HL-60 (cell line): ENCODE measurements at regions not wholly inside any gene's neighbourhood (a gene's known extent, or its start where the extent isn't known, plus 50 kb on each side); places are given as distances from the start of the nearest gene placed in this dataset.
"Not testable (repeated sequence)": the region's sequence is repeated elsewhere in the genome, so short reads cannot be mapped to it uniquely, and the experiment has no call there.

ENCODE experiments used
- DNase-seq, 2 experiments: peaks; one replicate each; pipeline ENCODE4 v3.0.0-alpha.2; 2010 to 2020; ENCODE audit warnings: low read depth in 1 of 2, low spot score in 1 of 2
- H3K27ac ChIP-seq: fragments of 250-450 bp; sonication (Bioruptor Pico); replicated peaks from 2 replicates; pipeline ENCODE4 v1.5.1; 2020; ENCODE audit warnings: mild to moderate bottlenecking, moderate library complexity
- H3K27me3 ChIP-seq: fragments of 250-450 bp; sonication (Bioruptor Pico); 2 replicates; pipeline ENCODE4 v1.5.1; 2021; ENCODE audit warnings: mild to moderate bottlenecking, moderate library complexity; ENCODE audit not compliant: insufficient read depth, poor library complexity, severe bottlenecking
- H3K4me3 ChIP-seq: replicated peaks from 2 replicates; pipeline ENCODE4 v1.5.1; 2011; ENCODE audit warnings: mild to moderate bottlenecking, control low read depth, low read length; ENCODE audit not compliant: insufficient read depth
- GABPA ChIP-seq: IDR thresholded peaks from 2 replicates; pipeline ENCODE4 v1.6.1; 2012; ENCODE audit warnings: low read depth
- POLR2AphosphoS5 ChIP-seq: IDR thresholded peaks from 2 replicates; pipeline ENCODE4 v1.6.1; 2012; ENCODE audit warnings: low read depth
- SPI1 ChIP-seq: IDR thresholded peaks from 2 replicates; pipeline ENCODE4 v1.6.1; 2012; ENCODE audit warnings: low read depth, mild to moderate bottlenecking, borderline replicate concordance
- TF ChIP-seq, protein P1 (sequence below): IDR thresholded peaks from one replicate; pipeline ENCODE4 v1.5.1; 2011; ENCODE audit warnings: low read length, control low read depth, inconsistent platforms; ENCODE audit not compliant: insufficient read depth
- TF ChIP-seq, protein P2 (sequence below): IDR thresholded peaks from 2 replicates; pipeline ENCODE4 v1.6.1; 2012; ENCODE audit warnings: low read depth; ENCODE audit not compliant: insufficient replicate concordance

DNA sequence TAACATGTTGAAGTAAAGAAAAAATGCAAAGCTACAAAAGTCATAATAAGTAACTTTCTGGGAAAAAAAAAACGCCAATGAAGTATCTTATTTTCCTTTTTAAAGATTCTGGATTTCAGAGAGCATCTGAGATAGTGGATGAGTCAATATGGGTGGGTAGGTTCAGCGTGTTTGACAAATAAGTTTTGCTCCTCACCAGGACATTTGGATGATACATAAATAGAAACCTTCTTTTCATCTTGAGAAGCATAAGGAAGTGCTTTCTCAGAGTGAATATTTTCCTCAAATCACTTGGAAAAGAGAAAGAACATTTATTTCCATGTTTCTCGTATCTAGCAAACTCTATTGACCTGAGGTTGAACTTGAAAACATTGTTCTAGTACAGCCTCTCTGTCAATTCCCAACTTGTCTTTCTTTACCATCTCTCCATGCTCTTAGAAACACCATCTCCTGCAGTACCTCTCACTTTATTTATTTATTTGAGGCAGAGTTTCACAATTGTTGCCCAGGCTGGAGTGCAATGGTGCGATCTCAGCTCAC is 463.2 kb downstream of the KLF5 start:
- Histone ChIP-seq H3K27me3 (peaks cover 2% of the 10 kb centered on the region), H3K4me3 (no peak overlapping the region), H3K27ac (no peak overlapping the region)
- no peak for DNase-seq
- no peak for TF ChIP-seq GABPA
- no peak for TF ChIP-seq SPI1
- TF ChIP-seq, protein P1, sequence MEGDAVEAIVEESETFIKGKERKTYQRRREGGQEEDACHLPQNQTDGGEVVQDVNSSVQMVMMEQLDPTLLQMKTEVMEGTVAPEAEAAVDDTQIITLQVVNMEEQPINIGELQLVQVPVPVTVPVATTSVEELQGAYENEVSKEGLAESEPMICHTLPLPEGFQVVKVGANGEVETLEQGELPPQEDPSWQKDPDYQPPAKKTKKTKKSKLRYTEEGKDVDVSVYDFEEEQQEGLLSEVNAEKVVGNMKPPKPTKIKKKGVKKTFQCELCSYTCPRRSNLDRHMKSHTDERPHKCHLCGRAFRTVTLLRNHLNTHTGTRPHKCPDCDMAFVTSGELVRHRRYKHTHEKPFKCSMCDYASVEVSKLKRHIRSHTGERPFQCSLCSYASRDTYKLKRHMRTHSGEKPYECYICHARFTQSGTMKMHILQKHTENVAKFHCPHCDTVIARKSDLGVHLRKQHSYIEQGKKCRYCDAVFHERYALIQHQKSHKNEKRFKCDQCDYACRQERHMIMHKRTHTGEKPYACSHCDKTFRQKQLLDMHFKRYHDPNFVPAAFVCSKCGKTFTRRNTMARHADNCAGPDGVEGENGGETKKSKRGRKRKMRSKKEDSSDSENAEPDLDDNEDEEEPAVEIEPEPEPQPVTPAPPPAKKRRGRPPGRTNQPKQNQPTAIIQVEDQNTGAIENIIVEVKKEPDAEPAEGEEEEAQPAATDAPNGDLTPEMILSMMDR, result no peak
- TF ChIP-seq, protein P2, sequence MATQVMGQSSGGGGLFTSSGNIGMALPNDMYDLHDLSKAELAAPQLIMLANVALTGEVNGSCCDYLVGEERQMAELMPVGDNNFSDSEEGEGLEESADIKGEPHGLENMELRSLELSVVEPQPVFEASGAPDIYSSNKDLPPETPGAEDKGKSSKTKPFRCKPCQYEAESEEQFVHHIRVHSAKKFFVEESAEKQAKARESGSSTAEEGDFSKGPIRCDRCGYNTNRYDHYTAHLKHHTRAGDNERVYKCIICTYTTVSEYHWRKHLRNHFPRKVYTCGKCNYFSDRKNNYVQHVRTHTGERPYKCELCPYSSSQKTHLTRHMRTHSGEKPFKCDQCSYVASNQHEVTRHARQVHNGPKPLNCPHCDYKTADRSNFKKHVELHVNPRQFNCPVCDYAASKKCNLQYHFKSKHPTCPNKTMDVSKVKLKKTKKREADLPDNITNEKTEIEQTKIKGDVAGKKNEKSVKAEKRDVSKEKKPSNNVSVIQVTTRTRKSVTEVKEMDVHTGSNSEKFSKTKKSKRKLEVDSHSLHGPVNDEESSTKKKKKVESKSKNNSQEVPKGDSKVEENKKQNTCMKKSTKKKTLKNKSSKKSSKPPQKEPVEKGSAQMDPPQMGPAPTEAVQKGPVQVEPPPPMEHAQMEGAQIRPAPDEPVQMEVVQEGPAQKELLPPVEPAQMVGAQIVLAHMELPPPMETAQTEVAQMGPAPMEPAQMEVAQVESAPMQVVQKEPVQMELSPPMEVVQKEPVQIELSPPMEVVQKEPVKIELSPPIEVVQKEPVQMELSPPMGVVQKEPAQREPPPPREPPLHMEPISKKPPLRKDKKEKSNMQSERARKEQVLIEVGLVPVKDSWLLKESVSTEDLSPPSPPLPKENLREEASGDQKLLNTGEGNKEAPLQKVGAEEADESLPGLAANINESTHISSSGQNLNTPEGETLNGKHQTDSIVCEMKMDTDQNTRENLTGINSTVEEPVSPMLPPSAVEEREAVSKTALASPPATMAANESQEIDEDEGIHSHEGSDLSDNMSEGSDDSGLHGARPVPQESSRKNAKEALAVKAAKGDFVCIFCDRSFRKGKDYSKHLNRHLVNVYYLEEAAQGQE, result no peak
- TF ChIP-seq POLR2AphosphoS5, result no peak

DNA sequence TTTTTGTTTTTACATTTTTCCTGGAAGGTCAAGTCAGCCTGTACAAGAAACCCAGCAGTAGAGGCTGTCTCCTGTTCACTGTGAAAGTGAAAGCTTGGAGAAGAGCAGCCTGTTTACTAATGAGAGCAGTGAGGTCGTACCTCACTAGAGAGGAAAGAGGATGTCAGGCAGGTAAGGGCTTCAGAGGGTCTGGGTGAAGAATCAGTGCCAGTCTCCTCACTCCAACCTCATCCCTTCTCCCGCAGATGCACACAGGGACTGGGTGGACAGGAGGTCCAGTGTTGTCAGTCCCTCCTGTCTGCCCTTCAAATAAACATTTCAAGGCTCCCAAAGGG is 462.5 kb downstream of the KLF5 start:
- TF ChIP-seq POLR2AphosphoS5 (no peak), SPI1 (no peak), GABPA (no peak)
- TF ChIP-seq, protein P2, result no peak
- TF ChIP-seq, protein P1, result no peak
- DNase-seq, result no peak
- Histone ChIP-seq H3K4me3 (no peak overlapping the region), H3K27me3 (peaks cover 2% of the 10 kb centered on the region), H3K27ac (no peak overlapping the region)

DNA sequence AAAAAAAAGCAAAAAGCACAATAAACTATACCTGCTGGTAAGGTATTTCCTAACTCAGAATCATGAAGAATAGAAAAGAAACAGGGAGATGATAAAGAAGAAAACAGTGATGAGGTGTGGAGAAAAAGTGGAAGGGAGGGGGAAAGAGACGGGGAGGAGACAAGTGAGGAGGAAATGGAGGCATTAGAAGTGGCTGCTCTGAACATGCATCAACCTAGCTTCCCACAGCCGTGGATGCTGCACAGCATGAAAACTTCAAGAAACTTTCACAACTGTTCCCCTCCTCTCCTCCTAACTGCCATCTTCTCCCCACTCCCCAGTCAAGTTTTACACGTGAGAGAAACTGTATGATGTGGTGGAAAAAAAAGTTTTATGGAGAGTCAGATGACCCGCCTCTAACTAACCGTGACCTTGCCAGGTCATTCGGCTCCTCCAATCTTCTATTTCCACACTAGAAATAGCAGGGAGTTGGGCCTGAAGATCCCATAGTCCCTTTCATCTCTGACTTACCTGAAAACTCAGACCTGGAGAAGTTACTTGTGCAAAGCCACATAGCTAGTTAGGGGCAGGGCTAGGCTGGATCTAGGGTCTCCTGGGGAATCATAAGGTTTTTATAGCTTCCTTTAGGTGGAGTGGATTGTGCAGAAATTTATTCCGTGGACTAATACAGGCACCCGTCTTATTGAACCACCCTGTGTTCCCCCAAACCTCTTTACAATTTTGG is 461.9 kb downstream of the KLF5 start:
- no peak for DNase-seq
- Histone ChIP-seq H3K27me3 (peaks cover 2% of the 10 kb centered on the region), H3K4me3 (no peak overlapping the region), H3K27ac (no peak overlapping the region)
- TF ChIP-seq, protein P2, result no peak
- TF ChIP-seq SPI1 (no peak), GABPA (no peak), POLR2AphosphoS5 (no peak)
- TF ChIP-seq, protein P1, result no peak

DNA sequence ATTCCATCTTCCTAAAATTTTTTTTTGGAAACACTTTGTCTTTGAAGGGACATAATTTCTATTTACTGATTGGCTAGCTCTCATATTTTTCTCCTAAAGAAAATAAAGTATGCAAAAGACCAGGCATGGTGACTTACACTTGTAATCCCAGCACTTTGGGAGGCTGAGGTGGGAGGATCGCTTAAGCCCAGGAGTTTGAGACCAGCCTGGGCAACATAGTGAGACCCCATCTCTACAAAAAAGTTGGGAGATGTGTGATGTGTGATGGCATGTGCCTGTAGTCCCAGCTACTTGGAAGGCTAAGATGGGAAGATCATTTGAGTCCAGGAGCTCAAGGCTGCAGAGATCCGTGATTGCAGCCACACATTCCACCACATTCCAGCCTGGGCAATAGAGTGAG is 461.3 kb downstream of the KLF5 start:
- H3K27me3 ChIP-seq, H3K27ac ChIP-seq, DNase-seq, H3K4me3 ChIP-seq: not testable (repeated sequence)
